GM21723 (cell line): ENCODE measurements at regions not wholly inside any gene's neighbourhood (a gene's known extent, or its start where the extent isn't known, plus 50 kb on each side); places are given as distances from the start of the nearest gene placed in this dataset.

Experiments
- ATAC-seq: cut with Tn5 transposase; IDR thresholded peaks from one replicate; pipeline ENCODE4 v1.9.1; 2021; ENCODE audit warnings: mild to moderate bottlenecking, moderate library complexity; ENCODE audit not compliant: unreplicated experiment

- ATAC-seq, result no peak
These were observed 199.5 kb downstream of the NUAK1 start for GRCh38 chr12:105939181-105939721.

GRCh38 chr12:105942281-105942680 lies 196.5 kb downstream of the NUAK1 start:
- ATAC-seq, result no peak

- no peak for ATAC-seq
These were observed 195.2 kb downstream of the NUAK1 start for GRCh38 chr12:105943525-105943924.

GRCh38 chr12:105944628-105945027 lies 194.1 kb downstream of the NUAK1 start:
- no peak for ATAC-seq

GRCh38 chr12:105945880-105946279 lies 192.9 kb downstream of the NUAK1 start:
- no peak for ATAC-seq

- no peak for ATAC-seq
These were observed 192.3 kb downstream of the NUAK1 start for GRCh38 chr12:105946493-105946901.

- no peak for ATAC-seq
These were observed 190.8 kb downstream of the NUAK1 start for GRCh38 chr12:105947906-105948305.

- no peak for ATAC-seq
These were observed 190.4 kb downstream of the NUAK1 start for GRCh38 chr12:105948331-105948730.

- no peak for ATAC-seq
These were observed 189.4 kb downstream of the NUAK1 start for GRCh38 chr12:105949391-105949790.

GRCh38 chr12:105951732-105952131 lies 187.0 kb downstream of the NUAK1 start:
- ATAC-seq, result no peak

GRCh38 chr12:105954951-105955931 lies 183.5 kb downstream of the NUAK1 start:
- ATAC-seq, result no peak

- no peak for ATAC-seq
These were observed 182.8 kb downstream of the NUAK1 start for GRCh38 chr12:105955976-105956375.

GRCh38 chr12:105956662-105957457 lies 181.9 kb downstream of the NUAK1 start:
- ATAC-seq, result no peak

GRCh38 chr12:105960319-105961083 lies 178.3 kb downstream of the NUAK1 start:
- no peak for ATAC-seq

- no peak for ATAC-seq
These were observed 176.7 kb downstream of the NUAK1 start for GRCh38 chr12:105961821-105962671.

- ATAC-seq, result no peak
These were observed 171.5 kb downstream of the NUAK1 start for GRCh38 chr12:105967038-105967776.

GRCh38 chr12:105968025-105968424 lies 170.7 kb downstream of the NUAK1 start:
- ATAC-seq, result no peak

- ATAC-seq, result no peak
These were observed 167.9 kb downstream of the NUAK1 start for GRCh38 chr12:105970885-105971284.

GRCh38 chr12:105974738-105975137 lies 164.0 kb downstream of the NUAK1 start:
- ATAC-seq, result no peak
